ENCODE measurements at regions not wholly inside any gene's neighbourhood (a gene's known extent, or its start where the extent isn't known, plus 50 kb on each side); places are given as distances from the start of the nearest gene placed in this dataset.

DNA sequence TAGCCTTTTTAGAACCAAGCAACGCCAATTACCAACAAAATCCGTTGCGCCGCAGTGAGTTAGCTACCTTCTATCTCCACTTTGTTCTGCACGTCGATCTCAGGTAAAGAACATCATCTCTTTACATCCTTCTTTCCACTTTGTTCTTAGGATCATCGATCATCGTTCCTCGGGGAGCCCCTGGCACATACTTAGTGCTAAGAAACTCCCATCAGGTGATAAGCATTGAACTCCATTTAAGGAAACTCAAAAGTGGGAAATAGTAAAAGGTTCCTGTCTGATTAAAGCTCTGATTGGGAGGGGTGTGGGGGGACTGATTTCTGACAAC, 227.0 kb upstream of the PRSS16 start:
- ATAC-seq (no peak), DNase-seq (no peak)
- no peak for TF ChIP-seq POLR2A (IDR thresholded peaks at IDR 0.05)
- TF ChIP-seq, protein P1, sequence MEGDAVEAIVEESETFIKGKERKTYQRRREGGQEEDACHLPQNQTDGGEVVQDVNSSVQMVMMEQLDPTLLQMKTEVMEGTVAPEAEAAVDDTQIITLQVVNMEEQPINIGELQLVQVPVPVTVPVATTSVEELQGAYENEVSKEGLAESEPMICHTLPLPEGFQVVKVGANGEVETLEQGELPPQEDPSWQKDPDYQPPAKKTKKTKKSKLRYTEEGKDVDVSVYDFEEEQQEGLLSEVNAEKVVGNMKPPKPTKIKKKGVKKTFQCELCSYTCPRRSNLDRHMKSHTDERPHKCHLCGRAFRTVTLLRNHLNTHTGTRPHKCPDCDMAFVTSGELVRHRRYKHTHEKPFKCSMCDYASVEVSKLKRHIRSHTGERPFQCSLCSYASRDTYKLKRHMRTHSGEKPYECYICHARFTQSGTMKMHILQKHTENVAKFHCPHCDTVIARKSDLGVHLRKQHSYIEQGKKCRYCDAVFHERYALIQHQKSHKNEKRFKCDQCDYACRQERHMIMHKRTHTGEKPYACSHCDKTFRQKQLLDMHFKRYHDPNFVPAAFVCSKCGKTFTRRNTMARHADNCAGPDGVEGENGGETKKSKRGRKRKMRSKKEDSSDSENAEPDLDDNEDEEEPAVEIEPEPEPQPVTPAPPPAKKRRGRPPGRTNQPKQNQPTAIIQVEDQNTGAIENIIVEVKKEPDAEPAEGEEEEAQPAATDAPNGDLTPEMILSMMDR (IDR thresholded peaks at IDR 0.05), result no peak
- Histone ChIP-seq H3K4me3 (peak overlapping the region in 1 of 2 donors; percentile 27), H3K27me3 (no peaks in the 10 kb centered on the region), H3K27ac (peak overlapping the region; percentile 54 to 96 (median 90)), H3K4me1 (peaks cover 13% of the 10 kb centered on the region), H3K36me3 (replicated peaks in 1 of 2; ENCODE audit: insufficient read depth in 1 of 2, low read depth in 2 of 2) (no peaks in the 10 kb centered on the region), H3K9me3 (no peaks in the 10 kb centered on the region)
- WGBS, 2 donors, result 64 to 80% methylated on average over 9 of the region's 9 CpGs
- intact Hi-C loops (cut with DNase I), result no loop called here

DNA sequence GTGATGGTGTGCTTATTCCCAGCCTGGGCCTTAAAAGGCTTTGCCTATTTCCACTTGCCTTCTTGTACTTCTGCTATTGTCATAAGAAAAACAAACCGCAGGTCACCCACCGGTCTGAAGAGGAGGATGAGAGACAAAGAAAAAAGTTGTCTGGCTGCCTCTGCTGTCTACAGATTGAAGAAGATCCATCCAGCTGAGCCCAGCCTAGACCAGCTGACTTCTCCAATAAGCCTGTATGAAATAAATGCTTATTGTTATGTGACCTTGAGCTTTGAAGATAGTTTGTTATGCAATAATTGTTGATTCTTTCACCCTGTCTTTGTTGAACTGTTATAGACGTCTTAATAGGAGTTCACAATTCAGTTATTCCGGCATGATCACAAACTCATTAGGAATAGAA, 223.8 kb upstream of the PRSS16 start:
- 87 to 89% methylated on average over 4 of the region's 4 CpGs for WGBS, 2 donors
- H3K36me3 ChIP-seq (replicated peaks in 1 of 2; ENCODE audit: insufficient read depth in 1 of 2, low read depth in 2 of 2), result no peaks in the 10 kb centered on the region
- intact Hi-C loops (cut with DNase I), result no loop called here
- peaks cover 11% of the 10 kb centered on the region for H3K4me1 ChIP-seq
- no peak overlapping the region for H3K4me3 ChIP-seq
- TF ChIP-seq, protein P1 (IDR thresholded peaks at IDR 0.05), result no peak
- TF ChIP-seq POLR2A (IDR thresholded peaks at IDR 0.05), result no peak
- no peaks in the 10 kb centered on the region for H3K9me3 ChIP-seq
- H3K27me3 ChIP-seq, result no peaks in the 10 kb centered on the region
- ATAC-seq (no peak), DNase-seq (no peak)
- no peak overlapping the region for H3K27ac ChIP-seq

DNA sequence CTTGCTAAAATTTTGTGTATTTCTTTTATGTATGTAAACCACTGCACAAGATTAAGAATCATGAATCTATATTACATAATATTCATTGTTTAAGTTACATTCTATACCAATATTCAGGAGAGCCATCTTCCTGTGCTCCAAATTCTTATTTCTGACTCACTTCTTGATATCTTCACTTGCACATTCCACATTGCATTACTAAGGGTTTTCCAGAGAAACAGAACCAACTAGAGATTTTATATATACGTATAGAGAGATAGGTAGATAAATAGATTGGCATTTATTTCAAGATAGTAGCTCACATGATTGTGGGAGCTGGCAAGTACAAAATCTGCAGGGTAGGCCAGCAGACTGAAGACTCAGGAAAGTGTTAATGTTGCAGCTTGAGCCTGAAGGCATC, 222.2 kb upstream of the PRSS16 start:
- intact Hi-C loops (cut with DNase I), result no loop called here
- H3K4me1 ChIP-seq, result peaks cover 5% of the 10 kb centered on the region
- TF ChIP-seq, protein P1 (IDR thresholded peaks at IDR 0.05), result no peak
- no peak for TF ChIP-seq POLR2A (IDR thresholded peaks at IDR 0.05)
- H3K4me3 ChIP-seq, result no peak overlapping the region
- no peaks in the 10 kb centered on the region for H3K27me3 ChIP-seq
- no peaks in the 10 kb centered on the region for H3K36me3 ChIP-seq (replicated peaks in 1 of 2; ENCODE audit: insufficient read depth in 1 of 2, low read depth in 2 of 2)
- H3K27ac ChIP-seq, result no peak overlapping the region
- no peak for DNase-seq
- H3K9me3 ChIP-seq, result no peaks in the 10 kb centered on the region
- 55 to 56% methylated on average over 1 of the region's 1 CpG for WGBS, 2 donors
- no peak for ATAC-seq

DNA sequence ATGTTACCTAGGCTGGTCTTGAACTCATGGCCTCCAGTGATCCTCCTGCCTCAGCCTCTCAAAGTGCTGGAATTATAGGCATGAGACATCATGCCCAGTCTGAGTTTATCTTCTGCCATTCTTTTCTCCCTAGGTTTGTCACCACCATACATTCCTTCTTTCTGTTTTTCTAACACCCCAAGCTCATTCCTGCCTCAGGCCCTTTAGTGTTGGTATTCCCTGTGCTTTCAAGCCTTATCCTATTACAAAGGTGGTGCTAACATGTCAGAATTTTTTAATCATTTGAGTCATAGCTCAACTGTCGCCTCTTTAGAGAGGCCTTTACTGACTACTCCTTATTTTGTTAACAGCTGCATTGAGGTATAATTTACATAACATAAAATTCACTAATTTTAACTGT, 221.1 kb upstream of the PRSS16 start:
- no peak for TF ChIP-seq POLR2A (IDR thresholded peaks at IDR 0.05)
- TF ChIP-seq, protein P1 (IDR thresholded peaks at IDR 0.05), result no peak
- no peaks in the 10 kb centered on the region for H3K9me3 ChIP-seq
- no peak for ATAC-seq
- DNase-seq, result no peak
- intact Hi-C loops (cut with DNase I), result no loop called here
- H3K36me3 ChIP-seq (replicated peaks in 1 of 2; ENCODE audit: insufficient read depth in 1 of 2, low read depth in 2 of 2), result no peaks in the 10 kb centered on the region
- H3K27ac ChIP-seq, result no peak overlapping the region
- WGBS, 2 donors, result 74 to 76% methylated on average over 1 of the region's 1 CpG
- H3K4me1 ChIP-seq, result no peaks in the 10 kb centered on the region
- no peak overlapping the region for H3K4me3 ChIP-seq
- no peaks in the 10 kb centered on the region for H3K27me3 ChIP-seq

DNA sequence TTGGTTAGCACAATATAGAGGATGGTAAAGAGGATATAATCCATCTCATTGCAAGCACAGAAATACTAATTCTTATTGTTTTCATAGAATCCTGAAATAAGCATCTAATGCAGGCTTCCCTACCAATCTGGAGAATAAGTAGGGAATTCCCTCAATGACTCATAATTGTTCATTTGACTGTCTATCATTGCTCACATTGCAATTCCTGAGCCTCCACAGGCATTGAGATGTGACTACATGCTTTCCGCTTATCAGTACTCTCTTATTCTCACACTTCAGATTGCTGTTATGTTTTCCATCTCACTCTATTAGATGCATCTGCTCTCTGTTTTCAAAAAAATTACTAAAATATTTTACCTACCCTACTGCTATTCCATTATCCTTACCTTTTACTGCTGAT, 216.2 kb upstream of the PRSS16 start:
- H3K4me1 ChIP-seq, result no peaks in the 10 kb centered on the region
- H3K36me3 ChIP-seq (replicated peaks in 1 of 2; ENCODE audit: insufficient read depth in 1 of 2, low read depth in 2 of 2), result no peaks in the 10 kb centered on the region
- H3K4me3 ChIP-seq, result no peak overlapping the region
- no peak for DNase-seq
- intact Hi-C loops (cut with DNase I), result no loop called here
- no peaks in the 10 kb centered on the region for H3K9me3 ChIP-seq
- TF ChIP-seq, protein P1 (IDR thresholded peaks at IDR 0.05), result no peak
- no peak for TF ChIP-seq POLR2A (IDR thresholded peaks at IDR 0.05)
- 94 to 96% methylated on average over 1 of the region's 1 CpG for WGBS, 2 donors
- no peak overlapping the region for H3K27ac ChIP-seq
- no peak for ATAC-seq
- H3K27me3 ChIP-seq, result no peaks in the 10 kb centered on the region

Measured in body of pancreas (tissue), 4 donors.